GM12892 (cell line): ENCODE measurements at regions not wholly inside any gene's neighbourhood (a gene's known extent, or its start where the extent isn't known, plus 50 kb on each side); places are given as distances from the start of the nearest gene placed in this dataset.

Source experiments
- POLR2A ChIP-seq: IDR thresholded peaks from 2 replicates; pipeline ENCODE4 v1.6.1; 2011; ENCODE audit warnings: low read depth, low read length, control low read depth
- POLR2AphosphoS5 ChIP-seq: IDR thresholded peaks from 2 replicates; pipeline ENCODE4 v1.6.1; 2011; ENCODE audit warnings: low read depth, low read length, control low read depth
- TAF1 ChIP-seq: IDR thresholded peaks from 2 replicates; pipeline ENCODE4 v1.6.1; 2011; ENCODE audit warnings: low read depth, mild to moderate bottlenecking, control low read depth, low read length, borderline replicate concordance

DNA sequence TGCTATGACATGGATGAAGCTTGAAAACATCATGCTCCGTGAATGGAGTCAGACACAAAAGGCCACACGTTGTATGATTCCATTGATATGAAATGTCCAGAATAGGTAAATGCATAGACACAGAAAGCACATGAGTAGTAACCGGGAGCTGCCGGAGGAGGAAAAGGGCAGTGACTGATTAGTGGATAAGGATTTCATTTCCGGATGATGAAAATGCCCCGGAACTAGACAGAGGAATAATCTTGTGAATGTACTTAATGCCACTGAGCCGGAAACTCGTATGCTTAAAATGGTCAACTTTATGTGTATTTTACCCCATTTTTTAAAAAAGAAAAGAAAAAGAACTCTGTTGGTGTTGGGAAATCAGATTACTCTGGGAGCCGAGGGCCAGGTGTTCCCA, 112.7 kb upstream of the FAM9B start:
- TF ChIP-seq POLR2AphosphoS5 = no peak
- TF ChIP-seq POLR2A = no peak
- TF ChIP-seq TAF1 = no peak
